Glomerular visceral epithelial cell (primary cell): ENCODE measurements at regions not wholly inside any gene's neighbourhood (a gene's known extent, or its start where the extent isn't known, plus 50 kb on each side); places are given as distances from the start of the nearest gene placed in this dataset.
A peak's percentile ranks its signal among the peaks of the same experiment; 100 is the strongest.
"Not testable (repeated sequence)": the region's sequence is repeated elsewhere in the genome, so short reads cannot be mapped to it uniquely, and the experiment has no call there.

Experiments
- DNase-seq: peaks from one replicate; pipeline ENCODE4 v3.0.0-alpha.2; 2016; ENCODE audit errors: extremely low spot score

GRCh38 chr6:27106382-27106781 lies 141.1 kb upstream of the PRSS16 start:
- no peak for DNase-seq

DNA sequence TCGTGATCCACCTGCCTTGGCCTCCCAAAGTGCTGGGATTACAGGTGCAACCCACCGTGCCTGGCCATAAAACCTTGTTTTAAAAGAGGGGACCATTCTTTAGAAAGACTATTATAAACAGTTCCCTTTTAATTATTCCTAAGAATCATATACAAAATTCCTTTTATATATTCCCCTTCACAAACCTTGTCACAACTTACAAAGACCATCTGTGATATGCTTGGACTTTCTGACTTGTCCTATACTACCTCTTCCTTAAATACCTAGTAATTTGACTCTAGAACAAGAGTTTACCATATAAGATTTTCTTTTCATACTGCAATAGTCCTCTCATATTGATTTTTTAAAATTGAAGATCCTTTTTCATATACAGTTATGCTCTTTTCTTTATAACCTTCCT lies 135.8 kb upstream of the PRSS16 start:
- DNase-seq, result no peak

DNA sequence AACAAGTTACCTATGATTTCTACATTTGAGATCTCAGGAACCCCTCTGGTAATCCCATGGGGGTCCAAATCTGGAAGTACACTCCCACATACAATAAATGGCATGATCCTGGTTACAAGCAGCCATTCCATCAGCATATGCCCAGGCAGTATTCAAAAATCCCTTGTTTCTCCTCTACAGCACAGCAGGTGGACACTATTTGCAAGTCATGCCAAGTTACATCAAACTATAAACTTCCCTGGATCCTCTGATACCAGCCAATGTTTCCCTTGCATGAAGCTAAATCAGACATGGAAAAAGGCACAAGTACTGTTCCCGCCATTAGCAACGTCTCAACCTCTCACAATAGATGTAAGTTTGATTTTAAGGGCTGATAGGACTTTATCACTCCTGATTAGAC lies 134.5 kb upstream of the PRSS16 start:
- no peak for DNase-seq

DNA sequence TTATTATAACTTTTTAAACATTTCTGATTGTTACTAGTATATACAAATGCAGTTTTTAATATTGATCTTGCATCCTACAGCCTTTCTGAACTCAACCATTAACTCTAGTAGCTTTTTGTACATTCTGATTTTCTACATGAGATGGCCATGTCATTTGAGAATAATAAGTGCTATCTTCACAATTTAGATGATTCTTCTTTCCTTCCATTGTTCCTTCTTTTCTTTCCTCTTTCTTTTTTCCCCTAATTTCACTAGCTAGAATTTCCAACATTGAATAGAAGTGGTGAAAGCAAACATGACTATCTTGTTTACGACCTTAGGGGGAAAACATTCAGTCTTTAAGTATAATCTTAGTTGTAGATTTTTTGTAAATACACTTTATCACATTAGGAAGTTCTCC lies 128.2 kb upstream of the PRSS16 start:
- DNase-seq, result no peak

DNA sequence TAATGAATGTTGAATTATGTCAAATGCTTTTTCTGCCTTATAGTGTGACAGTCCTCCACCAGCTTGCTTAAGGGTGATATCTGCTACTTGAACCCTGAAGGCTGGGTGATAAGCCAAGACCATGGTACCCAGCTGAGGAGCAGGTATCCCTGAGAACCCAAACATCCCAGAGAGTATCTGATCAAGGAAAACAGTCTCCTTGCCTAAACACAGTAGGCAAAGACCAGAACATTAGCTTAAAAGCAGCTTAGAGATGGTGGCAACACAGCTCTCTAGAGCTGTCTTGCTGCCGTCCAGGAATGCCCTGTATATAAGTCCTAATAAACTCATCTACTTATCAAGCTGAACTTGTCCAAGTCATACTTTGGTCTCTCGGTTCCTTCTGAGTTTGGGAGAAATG lies 127.7 kb upstream of the PRSS16 start:
- DNase-seq, result no peak

GRCh38 chr6:27121640-27122039 lies 125.9 kb upstream of the PRSS16 start:
- DNase-seq, result no peak

GRCh38 chr6:27124252-27124657 lies 123.2 kb upstream of the PRSS16 start:
- no peak for DNase-seq

DNA sequence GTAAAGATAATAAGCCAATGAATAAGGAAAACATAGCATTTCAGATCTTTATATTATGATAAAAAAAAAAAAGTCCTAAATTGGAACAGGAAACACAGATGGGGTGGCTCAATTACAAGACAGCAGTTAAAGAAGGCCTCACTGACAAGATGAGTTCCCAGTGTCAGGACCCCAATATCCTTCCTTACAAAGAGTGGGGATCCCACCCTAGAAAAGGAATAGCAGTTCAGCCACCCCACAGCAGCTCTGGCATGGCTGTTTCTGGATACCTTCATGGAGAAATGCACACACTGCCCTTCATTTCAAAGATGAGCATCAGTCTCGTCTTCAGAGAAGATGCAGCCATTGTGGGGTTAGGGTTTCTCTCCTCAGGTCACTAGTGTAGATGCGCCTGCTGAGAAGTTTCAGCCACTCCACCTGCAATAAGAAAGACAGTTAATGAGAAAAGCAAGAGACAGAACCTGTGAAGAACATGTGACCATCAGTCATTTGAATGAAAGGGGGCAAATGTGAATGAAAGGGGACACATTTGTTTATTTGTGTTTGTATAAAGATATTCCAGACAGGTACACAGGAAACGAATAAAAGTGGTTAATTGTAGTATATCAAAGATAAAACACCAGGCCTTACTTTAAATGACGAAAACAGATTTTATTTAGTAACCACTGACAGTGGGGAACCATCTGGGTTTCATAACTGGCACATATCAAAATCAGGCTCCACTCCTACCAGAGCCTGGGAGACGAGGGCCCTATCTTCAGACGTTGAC lies 121.3 kb upstream of the PRSS16 start:
- no peak for DNase-seq

- DNase-seq, result peak; percentile 89
Observed at GRCh38 chr6:27126815-27127537, 120.5 kb upstream of the PRSS16 start.

DNA sequence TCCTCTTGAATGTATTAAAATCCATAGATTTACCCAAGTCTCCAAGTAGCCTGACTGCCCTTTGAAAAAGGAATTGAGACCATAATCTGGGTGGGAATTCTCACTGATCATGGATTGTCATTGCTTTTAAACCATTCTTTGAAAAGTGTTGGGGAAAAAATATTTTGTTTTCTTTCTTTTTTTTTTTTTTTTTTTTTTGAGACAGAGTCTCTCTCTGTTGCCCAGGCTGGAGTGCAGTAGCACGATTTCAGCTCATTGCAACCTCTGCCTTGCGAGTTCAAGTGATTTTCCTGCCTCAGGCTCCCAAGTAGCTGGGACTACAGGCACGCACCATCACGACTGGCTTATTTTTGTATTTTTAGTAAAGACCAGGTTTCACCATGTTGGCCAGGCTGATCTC lies 119.6 kb upstream of the PRSS16 start:
- DNase-seq, result not testable (repeated sequence)

DNA sequence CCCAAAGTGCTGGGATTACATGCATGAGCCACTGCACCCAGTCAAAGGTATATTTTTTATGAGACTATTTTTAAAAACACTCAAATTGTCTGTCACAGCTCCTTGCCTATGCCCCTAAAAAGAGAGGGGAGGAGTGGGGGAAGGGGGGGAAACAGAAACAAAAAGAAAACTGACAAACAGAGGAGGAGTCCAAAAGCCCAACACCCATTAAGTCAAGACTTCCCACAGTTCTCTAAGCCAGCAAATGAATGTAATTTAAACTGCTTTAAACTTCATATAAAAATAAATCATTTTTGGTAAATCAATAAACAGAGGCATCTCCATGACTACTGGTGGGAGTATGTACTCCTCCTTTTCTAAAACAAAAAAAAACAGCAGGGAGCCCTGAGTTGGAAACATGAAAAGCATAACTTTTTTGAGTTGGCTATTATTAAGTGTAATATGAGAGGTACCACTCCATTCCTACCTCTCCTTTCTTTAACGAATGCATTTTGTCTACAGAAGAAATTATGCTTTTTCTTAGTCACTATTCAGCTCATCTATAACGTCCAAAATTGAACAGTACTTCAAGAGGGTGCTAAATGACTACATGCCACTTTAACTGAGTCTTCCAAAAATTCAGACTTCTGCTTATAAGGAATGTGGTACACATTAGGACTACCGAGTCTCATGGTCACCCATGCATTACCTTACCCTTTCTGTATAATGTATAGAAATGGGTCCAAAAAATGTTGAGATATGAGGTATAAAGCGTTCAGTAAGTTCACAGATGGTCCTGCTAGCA lies 119.0 kb upstream of the PRSS16 start:
- no peak for DNase-seq

- no peak for DNase-seq
Observed at GRCh38 chr6:27129095-27129815, 118.2 kb upstream of the PRSS16 start.

DNA sequence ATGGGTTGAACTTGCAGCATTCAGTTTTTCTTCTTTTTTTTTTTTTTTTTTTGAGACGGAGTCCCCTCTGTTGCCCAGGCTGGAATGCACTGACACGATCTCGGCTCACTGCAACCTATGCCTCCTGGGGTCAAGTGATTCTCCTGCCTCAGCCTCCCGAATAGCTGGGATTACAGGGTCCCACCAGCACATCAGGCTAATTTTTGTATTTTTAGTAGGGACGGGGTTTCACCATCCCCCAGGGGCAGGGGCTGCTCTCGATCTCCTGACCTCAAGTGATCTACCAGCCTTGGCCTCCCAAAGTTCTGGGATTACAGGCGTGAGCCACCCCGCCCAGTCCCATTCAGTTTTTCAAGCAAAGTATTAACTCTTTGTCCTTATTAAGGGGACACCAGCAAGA lies 117.6 kb upstream of the PRSS16 start:
- no peak for DNase-seq

- DNase-seq, result no peak
Observed at GRCh38 chr6:27130668-27131428, 116.7 kb upstream of the PRSS16 start.

- not testable (repeated sequence) for DNase-seq
Observed at GRCh38 chr6:27132282-27132531, 115.3 kb upstream of the PRSS16 start.

GRCh38 chr6:27132532-27133280 lies 114.8 kb upstream of the PRSS16 start:
- peak; percentile 100 for DNase-seq

DNA sequence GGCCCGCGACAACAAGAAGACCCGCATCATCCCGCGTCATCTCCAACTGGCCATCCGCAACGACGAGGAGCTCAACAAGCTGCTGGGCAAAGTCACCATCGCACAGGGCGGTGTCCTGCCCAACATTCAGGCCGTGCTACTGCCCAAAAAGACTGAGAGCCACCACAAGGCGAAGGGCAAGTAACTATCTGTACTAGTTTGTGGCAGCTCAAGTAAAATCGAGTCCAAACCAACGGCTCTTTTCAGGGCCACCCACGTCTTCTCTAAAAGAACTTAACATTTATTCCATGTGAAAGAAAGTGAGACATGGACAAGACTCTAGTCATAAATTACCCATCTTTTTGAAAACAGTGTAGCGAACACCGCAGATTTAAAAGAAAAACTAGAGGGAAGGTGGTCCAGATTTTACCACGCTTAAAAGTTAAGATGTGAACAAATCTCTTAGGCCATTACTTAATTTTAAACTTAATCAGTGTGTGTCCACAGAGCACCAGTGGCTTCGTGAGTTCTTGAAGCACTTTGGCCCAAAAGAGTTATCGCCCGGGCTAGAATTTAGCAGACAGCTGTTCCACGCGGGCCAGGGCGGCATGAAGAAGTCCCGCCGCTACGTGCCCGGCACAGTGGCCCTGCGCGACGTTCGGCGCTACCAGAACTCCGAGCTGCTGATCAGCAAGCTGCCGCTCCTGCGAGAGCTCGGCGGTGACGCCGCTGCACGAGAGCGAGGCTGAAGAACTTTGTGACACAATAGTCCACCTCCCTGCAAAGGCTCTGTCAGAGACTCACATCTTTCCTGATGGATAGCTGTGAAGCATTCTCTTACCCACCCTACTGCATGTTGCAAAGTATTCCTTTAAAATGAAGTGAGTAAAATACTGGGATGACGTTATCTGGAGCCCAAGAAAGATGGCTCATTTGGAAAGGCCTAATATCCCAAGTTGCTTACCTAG lies 113.9 kb upstream of the PRSS16 start:
- DNase-seq, result peak; percentile 73

DNA sequence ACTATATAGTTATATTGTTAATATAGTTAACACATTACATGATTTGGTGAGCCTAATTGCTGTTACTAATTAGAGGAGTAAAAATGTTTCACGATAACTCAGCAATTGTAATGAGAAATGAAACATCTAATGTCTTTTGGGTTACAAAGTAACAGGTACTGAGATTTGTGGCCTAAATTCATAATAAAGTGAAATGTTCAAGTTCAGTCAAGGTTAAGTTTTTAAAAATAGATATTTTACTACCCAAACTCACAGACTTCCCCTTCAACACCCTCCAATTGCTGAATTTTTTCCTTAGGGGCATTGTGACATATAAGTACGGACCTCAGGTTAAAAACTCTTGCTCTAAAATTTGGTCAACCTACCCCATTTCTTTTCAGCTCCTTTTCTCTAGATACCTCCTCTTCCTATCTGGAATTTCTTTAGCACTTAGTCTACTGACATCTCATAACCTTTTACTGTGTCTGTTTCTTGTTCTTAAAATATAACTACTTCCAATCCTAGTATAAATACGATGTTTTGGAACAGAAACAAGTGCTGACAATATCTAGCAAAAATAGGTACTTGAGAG lies 112.3 kb upstream of the PRSS16 start:
- DNase-seq, result no peak

GRCh38 chr6:27136077-27136644 lies 111.3 kb upstream of the PRSS16 start:
- DNase-seq, result no peak
